Astrocyte of the cerebellum (primary cell): ENCODE measurements at regions not wholly inside any gene's neighbourhood (a gene's known extent, or its start where the extent isn't known, plus 50 kb on each side); places are given as distances from the start of the nearest gene placed in this dataset.

Source experiments
- DNase-seq: peaks from one replicate; pipeline ENCODE4 v3.0.0-alpha.2; 2011; ENCODE audit warnings: low read depth
- H3K4me3 ChIP-seq: 2 replicates; pipeline ENCODE4 v1.5.1; 2011; ENCODE audit warnings: mild to moderate bottlenecking, low read depth, low read length, moderate library complexity
- in situ Hi-C: cut with HindIII; loops from 2 replicates; pipeline ENCODE4 v1.10.0; 2017; ENCODE audit warnings: low sequenced_read_pairs
- TF ChIP-seq, protein P1 (sequence below): IDR thresholded peaks from 2 replicates; pipeline ENCODE4 v1.5.1; 2012; ENCODE audit warnings: low read length, low read depth, moderate library complexity, mild to moderate bottlenecking; ENCODE audit errors: missing control alignments

DNA sequence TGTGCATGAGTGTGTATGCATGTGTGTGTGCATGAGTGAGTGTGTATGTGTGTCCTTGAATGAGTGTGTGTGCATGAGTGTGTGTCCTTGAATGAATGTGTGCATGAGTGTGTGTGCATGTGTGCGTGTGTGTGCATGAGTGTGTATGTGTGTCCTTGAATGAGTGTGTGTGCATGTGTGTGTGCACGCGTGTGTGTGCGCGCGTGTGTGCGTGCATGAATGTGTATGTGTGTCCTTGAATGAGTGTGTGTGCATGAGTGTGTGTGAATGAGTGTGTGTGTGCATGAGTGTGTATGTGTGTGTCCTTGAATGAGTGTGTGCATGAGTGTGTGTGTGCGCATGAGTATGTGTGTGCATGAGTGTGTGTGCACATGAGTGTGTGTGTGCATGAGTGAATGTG, 271.9 kb downstream of the RNF144A start:
- H3K4me3 ChIP-seq, result no peak overlapping the region
- in situ Hi-C loops, result no loop called here
- DNase-seq, result no peak
- TF ChIP-seq, protein P1, sequence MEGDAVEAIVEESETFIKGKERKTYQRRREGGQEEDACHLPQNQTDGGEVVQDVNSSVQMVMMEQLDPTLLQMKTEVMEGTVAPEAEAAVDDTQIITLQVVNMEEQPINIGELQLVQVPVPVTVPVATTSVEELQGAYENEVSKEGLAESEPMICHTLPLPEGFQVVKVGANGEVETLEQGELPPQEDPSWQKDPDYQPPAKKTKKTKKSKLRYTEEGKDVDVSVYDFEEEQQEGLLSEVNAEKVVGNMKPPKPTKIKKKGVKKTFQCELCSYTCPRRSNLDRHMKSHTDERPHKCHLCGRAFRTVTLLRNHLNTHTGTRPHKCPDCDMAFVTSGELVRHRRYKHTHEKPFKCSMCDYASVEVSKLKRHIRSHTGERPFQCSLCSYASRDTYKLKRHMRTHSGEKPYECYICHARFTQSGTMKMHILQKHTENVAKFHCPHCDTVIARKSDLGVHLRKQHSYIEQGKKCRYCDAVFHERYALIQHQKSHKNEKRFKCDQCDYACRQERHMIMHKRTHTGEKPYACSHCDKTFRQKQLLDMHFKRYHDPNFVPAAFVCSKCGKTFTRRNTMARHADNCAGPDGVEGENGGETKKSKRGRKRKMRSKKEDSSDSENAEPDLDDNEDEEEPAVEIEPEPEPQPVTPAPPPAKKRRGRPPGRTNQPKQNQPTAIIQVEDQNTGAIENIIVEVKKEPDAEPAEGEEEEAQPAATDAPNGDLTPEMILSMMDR, result no peak

DNA sequence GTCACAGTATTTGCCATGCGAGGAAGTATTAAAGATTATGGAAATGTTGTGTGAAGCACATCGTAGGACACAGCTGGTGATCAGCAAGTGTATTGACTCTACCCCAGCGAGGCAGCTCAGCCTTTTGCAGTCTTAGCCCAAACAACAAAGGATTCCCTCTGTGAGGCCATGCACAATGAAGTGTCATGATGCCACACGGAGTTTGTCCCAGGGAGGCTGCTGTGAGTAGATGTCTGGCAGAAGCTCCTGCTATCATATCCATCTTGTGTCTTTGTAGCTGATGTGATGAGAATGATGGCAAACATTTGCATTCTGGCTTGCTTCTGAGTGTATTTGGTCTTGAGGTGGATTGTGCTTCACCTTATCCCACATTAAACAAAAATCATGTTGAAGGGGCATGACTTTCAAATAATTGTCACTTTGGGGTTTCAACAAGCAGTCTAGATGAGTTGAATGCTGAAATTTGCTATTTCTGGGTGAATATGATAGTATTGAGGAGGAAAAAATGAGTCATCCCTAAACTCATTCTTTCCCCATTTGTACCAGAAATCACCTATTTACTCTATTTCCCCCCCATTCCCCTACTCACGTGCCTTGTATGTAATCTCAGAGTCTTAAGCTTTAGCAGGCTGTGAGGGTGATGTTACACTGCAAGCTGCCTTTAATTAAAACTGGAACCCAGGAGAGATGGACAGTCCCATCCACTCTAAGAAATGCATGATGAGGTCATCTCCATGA, 273.5 kb downstream of the RNF144A start:
- no peak for DNase-seq
- in situ Hi-C loops, result loop anchor here (5.0 kb wide), 1 partner anchor 93 kb away; no protein-coding TSS in a partner anchor
- no peak overlapping the region for H3K4me3 ChIP-seq
- TF ChIP-seq, protein P1, result no peak

DNA sequence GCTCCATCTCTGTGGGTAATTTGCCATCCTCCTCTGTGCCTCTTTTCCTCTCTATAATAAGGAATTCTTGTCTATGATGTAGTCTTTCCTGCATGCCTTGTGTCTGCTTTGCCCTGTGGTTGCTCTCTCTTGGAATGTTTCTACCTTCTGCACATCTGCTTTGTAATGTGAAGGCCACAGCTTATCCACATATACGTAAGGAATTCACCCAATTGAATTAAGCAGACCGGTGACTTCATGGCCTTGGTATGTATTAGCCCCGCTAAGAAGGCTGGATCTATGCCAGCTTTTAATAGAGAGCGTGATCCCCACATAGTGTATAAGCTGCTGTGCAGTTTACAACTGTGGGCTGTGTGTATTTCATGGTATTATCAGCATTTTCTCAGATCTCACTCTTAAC, 274.7 kb downstream of the RNF144A start:
- peak; percentile 99 for DNase-seq
- in situ Hi-C loops, result loop anchor here (5.0 kb wide), 1 partner anchor 95 kb away; no protein-coding TSS in a partner anchor
- H3K4me3 ChIP-seq, result no peak overlapping the region
- TF ChIP-seq, protein P1, result no peak

DNA sequence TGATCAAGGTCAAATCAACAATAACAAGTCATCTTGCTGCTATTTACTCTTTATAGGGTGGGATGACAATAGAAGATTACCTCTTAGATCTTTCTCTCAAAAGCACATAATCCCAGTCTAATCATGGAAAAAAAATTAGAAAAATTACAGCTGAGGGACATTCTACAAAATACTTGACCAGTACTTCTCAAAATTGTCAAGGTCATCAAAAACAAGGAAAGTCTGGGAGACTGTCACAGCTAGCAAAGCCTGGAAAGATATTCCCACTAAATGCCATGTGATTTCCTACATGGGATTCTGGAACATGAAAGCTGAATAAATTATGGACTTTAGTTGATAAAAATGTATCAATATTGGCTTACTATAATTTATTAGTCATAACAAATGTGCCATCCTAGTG, 276.2 kb downstream of the RNF144A start:
- TF ChIP-seq, protein P1, result no peak
- H3K4me3 ChIP-seq, result no peak overlapping the region
- no peak for DNase-seq
- in situ Hi-C loops, result loop anchor here (5.0 kb wide), 1 partner anchor 96 kb away; no protein-coding TSS in a partner anchor

DNA sequence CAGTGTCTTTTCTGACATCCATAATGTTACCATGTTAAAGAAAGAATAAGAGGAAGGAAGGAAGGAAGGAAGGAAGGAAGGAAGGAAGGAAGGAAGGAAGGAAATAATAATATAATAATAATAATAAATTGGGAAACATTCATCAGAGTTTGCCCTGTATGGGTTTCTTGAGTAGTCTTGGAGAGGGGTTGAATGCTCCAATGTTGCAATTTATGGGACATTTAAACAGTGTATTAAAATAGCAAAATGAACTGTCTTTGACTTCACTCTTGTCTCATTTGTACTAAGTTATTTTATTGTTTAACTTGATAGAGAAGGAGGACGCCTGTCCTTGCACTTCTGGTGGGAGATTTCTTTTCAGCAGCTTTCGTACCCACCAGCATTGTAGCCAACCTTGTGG, 277.7 kb downstream of the RNF144A start:
- in situ Hi-C loops, result loop anchor here (5.0 kb wide), 1 partner anchor 98 kb away; no protein-coding TSS in a partner anchor
- TF ChIP-seq, protein P1, result no peak
- H3K4me3 ChIP-seq, result no peak overlapping the region
- DNase-seq, result no peak

DNA sequence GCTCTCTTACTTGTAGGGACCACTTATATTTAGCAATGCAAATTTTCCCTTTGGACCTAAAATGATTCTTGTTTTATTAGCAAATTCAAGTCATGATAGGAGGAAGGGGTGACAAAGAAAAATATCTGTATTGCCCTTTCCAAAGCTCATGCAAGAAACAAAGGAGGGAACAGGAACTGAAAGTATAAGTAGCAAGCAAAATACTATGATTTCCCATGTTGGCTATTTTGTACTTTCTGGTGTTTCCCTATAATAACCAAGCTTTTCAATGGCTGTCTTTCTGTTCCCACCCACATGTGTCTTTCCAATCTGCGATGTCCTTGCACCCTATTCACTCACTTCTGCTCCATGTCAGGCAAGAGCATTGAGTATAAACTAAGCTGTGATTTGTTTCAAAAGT, 279.7 kb downstream of the RNF144A start:
- in situ Hi-C loops, result no loop called here
- TF ChIP-seq, protein P1, result no peak
- DNase-seq, result no peak
- no peak overlapping the region for H3K4me3 ChIP-seq
